ENCODE measurements at regions not wholly inside any gene's neighbourhood (a gene's known extent, or its start where the extent isn't known, plus 50 kb on each side); places are given as distances from the start of the nearest gene placed in this dataset.
"Not testable (repeated sequence)": the region's sequence is repeated elsewhere in the genome, so short reads cannot be mapped to it uniquely, and the experiment has no call there.

GRCh38 chr10:16234916-16235315 is 201.9 kb upstream of the PTER start:
- intact Hi-C loops (cut with DNase I), result no loop called here
- Histone ChIP-seq H3K4me1 (replicated peaks in 1 of 2) (no peaks in the 10 kb centered on the region), H3K36me3 (replicated peaks in 1 of 2) (no peaks in the 10 kb centered on the region), H3K27me3 (no peaks in the 10 kb centered on the region), H3K4me3 (no peak overlapping the region), H3K9me3 (replicated peaks in 1 of 3) (no peaks in the 10 kb centered on the region), H3K27ac (no peak overlapping the region)
- TF ChIP-seq POLR2A (IDR thresholded peaks at IDR 0.05), result no peak
- TF ChIP-seq, protein P1, sequence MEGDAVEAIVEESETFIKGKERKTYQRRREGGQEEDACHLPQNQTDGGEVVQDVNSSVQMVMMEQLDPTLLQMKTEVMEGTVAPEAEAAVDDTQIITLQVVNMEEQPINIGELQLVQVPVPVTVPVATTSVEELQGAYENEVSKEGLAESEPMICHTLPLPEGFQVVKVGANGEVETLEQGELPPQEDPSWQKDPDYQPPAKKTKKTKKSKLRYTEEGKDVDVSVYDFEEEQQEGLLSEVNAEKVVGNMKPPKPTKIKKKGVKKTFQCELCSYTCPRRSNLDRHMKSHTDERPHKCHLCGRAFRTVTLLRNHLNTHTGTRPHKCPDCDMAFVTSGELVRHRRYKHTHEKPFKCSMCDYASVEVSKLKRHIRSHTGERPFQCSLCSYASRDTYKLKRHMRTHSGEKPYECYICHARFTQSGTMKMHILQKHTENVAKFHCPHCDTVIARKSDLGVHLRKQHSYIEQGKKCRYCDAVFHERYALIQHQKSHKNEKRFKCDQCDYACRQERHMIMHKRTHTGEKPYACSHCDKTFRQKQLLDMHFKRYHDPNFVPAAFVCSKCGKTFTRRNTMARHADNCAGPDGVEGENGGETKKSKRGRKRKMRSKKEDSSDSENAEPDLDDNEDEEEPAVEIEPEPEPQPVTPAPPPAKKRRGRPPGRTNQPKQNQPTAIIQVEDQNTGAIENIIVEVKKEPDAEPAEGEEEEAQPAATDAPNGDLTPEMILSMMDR (IDR thresholded peaks at IDR 0.05), result no peak
- WGBS, 4 donors, result 82 to 85% (median 83%) methylated on average over 2 of the region's 2 CpGs
- no peak for DNase-seq

GRCh38 chr10:16242446-16242845 is 194.4 kb upstream of the PTER start:
- Histone ChIP-seq H3K9me3 (replicated peaks in 1 of 3) (no peaks in the 10 kb centered on the region), H3K27ac (no peak overlapping the region), H3K4me1 (replicated peaks in 1 of 2) (no peaks in the 10 kb centered on the region), H3K36me3 (replicated peaks in 1 of 2) (no peaks in the 10 kb centered on the region), H3K27me3 (no peaks in the 10 kb centered on the region), H3K4me3 (no peak overlapping the region)
- intact Hi-C loops (cut with DNase I), result no loop called here
- 76 to 88% (median 83%) methylated on average over 3 of the region's 3 CpGs for WGBS, 4 donors
- TF ChIP-seq, protein P1 (IDR thresholded peaks at IDR 0.05), result no peak
- TF ChIP-seq POLR2A (IDR thresholded peaks at IDR 0.05), result no peak
- DNase-seq, result no peak

GRCh38 chr10:16242859-16243613 is 193.8 kb upstream of the PTER start:
- Histone ChIP-seq H3K4me1 (replicated peaks in 1 of 2) (no peaks in the 10 kb centered on the region), H3K9me3 (replicated peaks in 1 of 3) (no peaks in the 10 kb centered on the region), H3K4me3 (no peak overlapping the region), H3K36me3 (replicated peaks in 1 of 2) (no peaks in the 10 kb centered on the region), H3K27ac (no peak overlapping the region), H3K27me3 (no peaks in the 10 kb centered on the region)
- TF ChIP-seq, protein P1 (IDR thresholded peaks at IDR 0.05), result no peak
- TF ChIP-seq POLR2A (IDR thresholded peaks at IDR 0.05), result no peak
- DNase-seq, result no peak
- intact Hi-C loops (cut with DNase I), result no loop called here

GRCh38 chr10:16250136-16250535 is 186.7 kb upstream of the PTER start:
- H3K4me3 ChIP-seq; H3K9me3 ChIP-seq (replicated peaks in 1 of 3); H3K27ac ChIP-seq; DNase-seq; H3K4me1 ChIP-seq (replicated peaks in 1 of 2); intact Hi-C loops (cut with DNase I); H3K36me3 ChIP-seq (replicated peaks in 1 of 2); H3K27me3 ChIP-seq: not testable (repeated sequence)
- WGBS, 4 donors, result 41 to 61% (median 50%) methylated on average over 7 of the region's 7 CpGs

DNA sequence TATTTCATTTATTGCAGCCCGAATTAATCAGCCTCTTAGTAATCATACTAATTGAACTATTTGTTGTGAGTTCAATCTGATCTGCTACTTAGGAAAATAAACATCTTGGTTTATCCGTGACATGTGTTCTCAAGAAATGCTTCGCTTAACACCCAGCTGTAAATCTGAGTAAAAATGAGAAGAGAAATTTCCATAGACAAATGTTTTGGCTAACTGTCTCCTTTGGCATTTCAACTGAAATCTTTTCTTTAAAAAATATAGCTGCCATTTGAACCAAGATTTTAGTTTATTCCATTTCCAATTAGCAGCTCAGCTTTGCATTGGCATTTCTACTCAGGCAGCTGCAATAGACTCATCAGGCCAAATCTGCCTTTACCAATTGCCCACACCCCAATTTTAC is 180.5 kb upstream of the PTER start:
- TF ChIP-seq POLR2A (IDR thresholded peaks at IDR 0.05), result no peak
- TF ChIP-seq, protein P1 (IDR thresholded peaks at IDR 0.05), result no peak
- no peak overlapping the region for H3K27ac ChIP-seq
- WGBS, 4 donors, result 76 to 82% (median 79%) methylated on average over 3 of the region's 3 CpGs
- no peaks in the 10 kb centered on the region for H3K4me1 ChIP-seq (replicated peaks in 1 of 2)
- no peak overlapping the region for H3K4me3 ChIP-seq
- DNase-seq, result no peak
- H3K27me3 ChIP-seq, result no peaks in the 10 kb centered on the region
- H3K36me3 ChIP-seq (replicated peaks in 1 of 2), result no peaks in the 10 kb centered on the region
- H3K9me3 ChIP-seq (replicated peaks in 1 of 3), result no peaks in the 10 kb centered on the region
- intact Hi-C loops (cut with DNase I), result no loop called here
